ENCODE measurements at regions not wholly inside any gene's neighbourhood (a gene's known extent, or its start where the extent isn't known, plus 50 kb on each side); places are given as distances from the start of the nearest gene placed in this dataset.

DNA sequence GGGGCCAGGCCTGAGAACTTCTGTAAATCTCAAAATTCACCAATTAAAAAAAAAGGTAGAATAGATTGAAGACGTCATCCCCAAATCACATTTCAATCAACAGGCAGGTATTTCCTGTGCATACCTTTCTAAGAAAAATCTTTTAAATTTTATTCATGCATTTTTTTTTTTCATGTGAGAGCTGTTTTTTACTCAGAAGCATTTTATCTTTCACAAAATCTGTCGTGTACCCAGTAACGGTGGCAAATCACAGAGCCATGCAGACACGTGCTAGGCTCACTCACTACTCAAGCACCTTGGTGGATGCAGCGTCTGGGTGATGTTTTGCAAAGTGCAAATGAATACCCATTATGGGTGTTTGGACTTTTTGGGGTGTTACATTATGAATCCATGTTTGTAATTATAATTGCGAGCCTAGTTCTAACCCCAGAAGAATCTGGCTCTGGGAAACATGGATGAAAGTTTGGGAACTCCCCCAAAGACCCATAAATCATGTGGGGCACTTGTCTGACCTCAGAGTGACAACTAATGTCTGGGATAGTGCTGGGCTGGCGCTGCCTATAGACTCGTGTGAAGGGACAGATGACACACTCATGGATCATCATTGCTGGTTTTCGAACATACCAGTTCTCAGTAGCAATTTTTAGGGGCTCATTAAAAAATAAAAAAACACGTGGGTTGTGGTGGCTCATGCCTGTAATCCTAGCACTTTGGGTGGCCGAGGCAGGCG, 335.2 kb downstream of the LPIN1 start:
- TF ChIP-seq, protein P1, sequence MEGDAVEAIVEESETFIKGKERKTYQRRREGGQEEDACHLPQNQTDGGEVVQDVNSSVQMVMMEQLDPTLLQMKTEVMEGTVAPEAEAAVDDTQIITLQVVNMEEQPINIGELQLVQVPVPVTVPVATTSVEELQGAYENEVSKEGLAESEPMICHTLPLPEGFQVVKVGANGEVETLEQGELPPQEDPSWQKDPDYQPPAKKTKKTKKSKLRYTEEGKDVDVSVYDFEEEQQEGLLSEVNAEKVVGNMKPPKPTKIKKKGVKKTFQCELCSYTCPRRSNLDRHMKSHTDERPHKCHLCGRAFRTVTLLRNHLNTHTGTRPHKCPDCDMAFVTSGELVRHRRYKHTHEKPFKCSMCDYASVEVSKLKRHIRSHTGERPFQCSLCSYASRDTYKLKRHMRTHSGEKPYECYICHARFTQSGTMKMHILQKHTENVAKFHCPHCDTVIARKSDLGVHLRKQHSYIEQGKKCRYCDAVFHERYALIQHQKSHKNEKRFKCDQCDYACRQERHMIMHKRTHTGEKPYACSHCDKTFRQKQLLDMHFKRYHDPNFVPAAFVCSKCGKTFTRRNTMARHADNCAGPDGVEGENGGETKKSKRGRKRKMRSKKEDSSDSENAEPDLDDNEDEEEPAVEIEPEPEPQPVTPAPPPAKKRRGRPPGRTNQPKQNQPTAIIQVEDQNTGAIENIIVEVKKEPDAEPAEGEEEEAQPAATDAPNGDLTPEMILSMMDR (conservative IDR thresholded peaks at IDR 0.05; ENCODE audit: low read length): no peak
- TF ChIP-seq EZH2phosphoT487 (IDR thresholded peaks at IDR 0.05; ENCODE audit: borderline replicate concordance, low read depth, low read length): no peak
